ENCODE measurements at regions not wholly inside any gene's neighbourhood (a gene's known extent, or its start where the extent isn't known, plus 50 kb on each side); places are given as distances from the start of the nearest gene placed in this dataset.

- no peak overlapping the region for H3K4me3 ChIP-seq
- H3K9me2 ChIP-seq (ENCODE audit: insufficient read depth), result no peaks in the 10 kb centered on the region
- H3K36me3 ChIP-seq (ENCODE audit: insufficient read depth), result no peaks in the 10 kb centered on the region
- no peaks in the 10 kb centered on the region for H3F3A ChIP-seq (replicated peaks; ENCODE audit: low read depth)
- TF ChIP-seq POLR2AphosphoS5 (IDR thresholded peaks at IDR 0.05; ENCODE audit: low read depth) (no peak), STAT1 (IDR thresholded peaks at IDR 0.05; ENCODE audit: unreplicated experiment) (no peak), EZH2 (IDR thresholded peaks at IDR 0.05; ENCODE audit: low read depth, unreplicated experiment) (no peak), ETS1 (IDR thresholded peaks at IDR 0.05) (no peak), NANOG (IDR thresholded peaks at IDR 0.05; ENCODE audit: borderline replicate concordance) (no peak), REST (IDR thresholded peaks at IDR 0.05; ENCODE audit: unreplicated experiment) (no peak), CTCF (conservative IDR thresholded peaks at IDR 0.05; ENCODE audit: low read depth in 2 of 2) (no peak), ZNF114 (CRISPR knock-in tag; IDR thresholded peaks at IDR 0.05) (no peak), ZNF462 (CRISPR knock-in tag; IDR thresholded peaks at IDR 0.05) (no peak), ZNF331 (CRISPR knock-in tag; IDR thresholded peaks at IDR 0.05; ENCODE audit: low read depth) (no peak), JUNB (IDR thresholded peaks at IDR 0.05; ENCODE audit: unreplicated experiment) (no peak), CREB1 (CRISPR knock-in tag; IDR thresholded peaks at IDR 0.05; ENCODE audit: low read depth) (no peak)
- Mint-ChIP-seq H3K4me3 (no peak overlapping the region), H3K36me3 (ENCODE audit: low read depth) (no peaks in the 10 kb centered on the region), H3K27ac (no peak overlapping the region), H3K4me1 (peaks cover 2% of the 10 kb centered on the region; the same call in 1 of the 3 replicates), H3K9me3 (no peaks in the 10 kb centered on the region), H3K27me3 (ENCODE audit: insufficient read depth, low read depth, poor library complexity) (no peaks in the 10 kb centered on the region)
- H3K79me2 ChIP-seq (replicated peaks; ENCODE audit: insufficient read depth), result no peaks in the 10 kb centered on the region
- no peak overlapping the region for H3K4me2 ChIP-seq
- DNase-seq (ENCODE audit: low spot score) (no peak), ATAC-seq (no peak)
- no peaks in the 10 kb centered on the region for H4K20me1 ChIP-seq (replicated peaks; ENCODE audit: insufficient read depth)
- no peak overlapping the region for H3K27ac ChIP-seq (ENCODE audit: low read depth)
- H3K27me3 ChIP-seq (ENCODE audit: insufficient read depth), result no peaks in the 10 kb centered on the region
- no peak overlapping the region for H2AFZ ChIP-seq
- no peaks in the 10 kb centered on the region for H3K4me1 ChIP-seq (ENCODE audit: insufficient read depth)
These were observed 56.7 kb upstream of the HUWE1 start for GRCh38 chrX:53743244-53743643.
